ENCODE measurements at regions not wholly inside any gene's neighbourhood (a gene's known extent, or its start where the extent isn't known, plus 50 kb on each side); places are given as distances from the start of the nearest gene placed in this dataset.
"Not testable (repeated sequence)": the region's sequence is repeated elsewhere in the genome, so short reads cannot be mapped to it uniquely, and the experiment has no call there.

DNA sequence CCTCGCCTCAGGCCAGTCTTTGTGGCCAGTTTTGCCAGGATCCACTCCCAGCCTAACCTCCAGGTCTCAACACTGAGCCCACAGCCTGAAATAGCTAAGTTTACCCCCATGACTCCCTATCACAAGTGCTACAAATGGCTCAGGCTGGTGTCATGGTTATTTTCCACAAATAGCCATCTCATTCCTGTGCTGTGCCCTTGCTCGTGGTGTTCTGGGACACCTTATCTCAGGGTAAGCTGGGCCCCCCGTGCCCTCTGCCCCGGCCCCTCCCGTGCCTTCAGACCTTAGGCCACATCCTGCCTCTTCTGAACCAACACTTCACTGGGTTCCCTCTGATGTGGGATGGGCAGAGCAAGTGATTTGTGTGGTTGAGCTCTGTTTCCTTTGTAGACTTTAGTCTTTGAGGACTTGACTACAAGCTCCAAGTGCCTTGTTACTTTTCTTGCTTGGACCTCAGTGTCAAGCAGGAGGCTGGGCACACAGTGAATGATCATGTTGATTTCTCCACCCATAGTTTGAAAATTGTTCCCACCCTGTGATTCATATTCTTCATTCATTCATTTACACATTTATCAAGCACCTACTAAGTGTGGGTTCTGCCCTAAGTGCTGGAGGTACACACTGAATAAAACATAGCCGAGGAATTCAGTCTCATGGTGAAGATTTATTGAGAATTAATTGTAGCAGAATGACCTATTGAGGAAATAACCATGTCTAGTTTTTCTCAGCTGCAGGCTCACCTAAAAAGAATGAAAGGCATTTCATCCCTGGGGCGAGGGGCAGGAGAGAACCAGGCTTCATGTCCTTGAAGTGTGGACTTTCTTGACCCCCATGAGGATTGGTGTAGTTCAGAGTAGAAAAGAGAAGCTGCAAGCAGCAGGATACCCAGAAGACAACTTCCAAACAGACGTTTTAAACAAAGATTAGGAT, 84.5 kb upstream of the CTNNA1 start:
- BruUV-seq (replicated peaks), result no TSS peak
- RAD21 ChIA-PET (ENCODE audit: unreplicated experiment), result no interaction called here
- H3K79me2 ChIP-seq (ENCODE audit: control insufficient read depth, insufficient read depth, low read length), result no peaks in the 10 kb centered on the region
- no peaks in the 10 kb centered on the region for H3K27me3 ChIP-seq (replicated peaks in 1 of 2; ENCODE audit: control insufficient read depth in 2 of 2, insufficient read depth in 2 of 2, low read length in 1 of 2)
- H3K9ac ChIP-seq (ENCODE audit: control insufficient read depth, insufficient read depth, low read length), result no peak overlapping the region
- CTCF ChIA-PET, result no interaction called here
- no peak for TF ChIP-seq NFYB (IDR thresholded peaks at IDR 0.05; ENCODE audit: insufficient read depth, low read depth, low read length)
- TF ChIP-seq ETV6 (conservative IDR thresholded peaks at IDR 0.05 in 1 of 2, IDR thresholded peaks at IDR 0.05 in 1 of 2; ENCODE audit: borderline replicate concordance in 1 of 2, low read depth in 1 of 2), result no peak
- 0 out of 2 replicates have a peak, but pooled peaks have one; percentile 8 for TF ChIP-seq RUNX3 (IDR thresholded peaks at IDR 0.05; ENCODE audit: low read length)
- TF ChIP-seq, protein P1, sequence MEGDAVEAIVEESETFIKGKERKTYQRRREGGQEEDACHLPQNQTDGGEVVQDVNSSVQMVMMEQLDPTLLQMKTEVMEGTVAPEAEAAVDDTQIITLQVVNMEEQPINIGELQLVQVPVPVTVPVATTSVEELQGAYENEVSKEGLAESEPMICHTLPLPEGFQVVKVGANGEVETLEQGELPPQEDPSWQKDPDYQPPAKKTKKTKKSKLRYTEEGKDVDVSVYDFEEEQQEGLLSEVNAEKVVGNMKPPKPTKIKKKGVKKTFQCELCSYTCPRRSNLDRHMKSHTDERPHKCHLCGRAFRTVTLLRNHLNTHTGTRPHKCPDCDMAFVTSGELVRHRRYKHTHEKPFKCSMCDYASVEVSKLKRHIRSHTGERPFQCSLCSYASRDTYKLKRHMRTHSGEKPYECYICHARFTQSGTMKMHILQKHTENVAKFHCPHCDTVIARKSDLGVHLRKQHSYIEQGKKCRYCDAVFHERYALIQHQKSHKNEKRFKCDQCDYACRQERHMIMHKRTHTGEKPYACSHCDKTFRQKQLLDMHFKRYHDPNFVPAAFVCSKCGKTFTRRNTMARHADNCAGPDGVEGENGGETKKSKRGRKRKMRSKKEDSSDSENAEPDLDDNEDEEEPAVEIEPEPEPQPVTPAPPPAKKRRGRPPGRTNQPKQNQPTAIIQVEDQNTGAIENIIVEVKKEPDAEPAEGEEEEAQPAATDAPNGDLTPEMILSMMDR (IDR thresholded peaks at IDR 0.05 in 2 of 3, conservative IDR thresholded peaks at IDR 0.05 in 1 of 3; ENCODE audit: control insufficient read depth in 2 of 3, extremely low read depth in 1 of 3, insufficient read depth in 1 of 3, low read depth in 3 of 3, low read length in 3 of 3), result no peak
- TF ChIP-seq CEBPB (IDR thresholded peaks at IDR 0.05; ENCODE audit: borderline replicate concordance in 1 of 2, low read depth in 2 of 2, low read length in 2 of 2), result no peak
- H3K27ac ChIP-seq (ENCODE audit: control insufficient read depth, insufficient read depth), result no peak overlapping the region
- in situ Hi-C loops (cut with MboI), result no loop called here
- DNase-seq (ENCODE audit: low read depth, low spot score), result no peak
- 8% methylated on average over 8 of the region's 8 CpGs for WGBS (ENCODE audit: insufficient coverage, insufficient replicate concordance, low lambda C conversion rate, missing lambda C conversion rate)
- H3K36me3 ChIP-seq (ENCODE audit: control insufficient read depth in 2 of 2, insufficient read depth in 2 of 2, low read length in 1 of 2), result no peaks in the 10 kb centered on the region
- no peaks in the 10 kb centered on the region for H4K20me1 ChIP-seq (ENCODE audit: control insufficient read depth, insufficient read depth)
- H3K4me1 ChIP-seq (ENCODE audit: control insufficient read depth, insufficient read depth, low read length), result no peaks in the 10 kb centered on the region
- H3K9me3 ChIP-seq (replicated peaks; ENCODE audit: control insufficient read depth, insufficient read depth, low read length), result no peaks in the 10 kb centered on the region; the same call in 2 of the 3 replicates
- intact Hi-C loops (cut with micrococcal nuclease; ENCODE audit: unreplicated experiment), result no loop called here
- H3K4me3 ChIP-seq, result no peak overlapping the region
- POLR2A ChIA-PET, result no interaction called here
- peak; percentile 64 for ATAC-seq
- SMC1A ChIA-PET (ENCODE audit: uncharacterized antibody, unreplicated experiment), result interaction anchor here (1.0 kb wide), 2 partner anchors 34 to 488 kb away, joined by 3 read pairs; no protein-coding TSS in a partner anchor
- FAIRE-seq, result no peak
- no peak overlapping the region for H2AFZ ChIP-seq (ENCODE audit: control insufficient read depth, low read depth, low read length)
- no peak overlapping the region for H3K4me2 ChIP-seq (ENCODE audit: control insufficient read depth, insufficient read depth)

DNA sequence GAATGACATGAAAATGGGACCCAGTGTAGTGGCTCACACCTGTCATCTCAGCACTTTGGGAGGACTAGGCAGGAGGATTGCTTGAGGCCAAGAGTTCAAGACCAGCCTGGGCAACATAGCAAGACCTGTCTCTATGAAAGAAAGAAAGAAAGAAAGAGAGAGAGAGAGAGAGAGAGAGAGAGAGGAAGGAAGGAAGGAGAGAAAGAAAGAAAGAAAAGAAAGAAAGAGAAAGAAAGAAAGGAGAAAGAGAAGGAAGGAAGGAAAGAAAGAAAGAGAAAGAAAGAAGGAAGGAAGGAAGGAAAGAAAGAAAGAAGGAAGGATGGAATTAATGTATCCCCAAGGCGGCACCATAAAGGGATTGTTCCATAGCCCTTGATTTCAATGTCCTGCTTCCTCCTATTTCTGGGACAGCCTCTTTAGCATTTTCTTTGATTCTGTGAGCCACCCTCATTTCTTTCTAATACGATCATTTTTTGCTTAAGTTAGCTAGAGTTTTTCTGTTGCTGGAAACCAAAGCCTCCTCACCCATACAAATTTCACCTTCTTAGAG, 85.4 kb upstream of the CTNNA1 start:
- DNase-seq (ENCODE audit: low read depth, low spot score); in situ Hi-C loops (cut with MboI); H4K20me1 ChIP-seq (ENCODE audit: control insufficient read depth, insufficient read depth); H3K4me1 ChIP-seq (ENCODE audit: control insufficient read depth, insufficient read depth, low read length); POLR2A ChIA-PET; H3K4me3 ChIP-seq; SMC1A ChIA-PET (ENCODE audit: uncharacterized antibody, unreplicated experiment); H3K9me3 ChIP-seq (replicated peaks; ENCODE audit: control insufficient read depth, insufficient read depth, low read length); H2AFZ ChIP-seq (ENCODE audit: control insufficient read depth, low read depth, low read length); H3K79me2 ChIP-seq (ENCODE audit: control insufficient read depth, insufficient read depth, low read length); intact Hi-C loops (cut with micrococcal nuclease; ENCODE audit: unreplicated experiment); BruUV-seq (replicated peaks); H3K27ac ChIP-seq (ENCODE audit: control insufficient read depth, insufficient read depth); H3K9ac ChIP-seq (ENCODE audit: control insufficient read depth, insufficient read depth, low read length); CTCF ChIA-PET; H3K4me2 ChIP-seq (ENCODE audit: control insufficient read depth, insufficient read depth); H3K36me3 ChIP-seq (ENCODE audit: control insufficient read depth in 2 of 2, insufficient read depth in 2 of 2, low read length in 1 of 2); RAD21 ChIA-PET (ENCODE audit: unreplicated experiment); H3K27me3 ChIP-seq (replicated peaks in 1 of 2; ENCODE audit: control insufficient read depth in 2 of 2, insufficient read depth in 2 of 2, low read length in 1 of 2); ATAC-seq; FAIRE-seq: not testable (repeated sequence)
- 89% methylated on average over 2 of the region's 2 CpGs for WGBS (ENCODE audit: insufficient coverage, insufficient replicate concordance, low lambda C conversion rate, missing lambda C conversion rate)

All from GM12878 (cell line).